Mucosa of descending colon (tissue), 3 donors: ENCODE measurements at regions not wholly inside any gene's neighbourhood (a gene's known extent, or its start where the extent isn't known, plus 50 kb on each side); places are given as distances from the start of the nearest gene placed in this dataset.

ENCODE experiments used
- ATAC-seq: fragments of 200-7000 bp; cut with Tn5 transposase; one replicate; pipeline ENCODE4 v1.9.1; 2020; ENCODE audit warnings: mild to moderate bottlenecking, moderate library complexity
- DNase-seq, 3 donors: peaks; one replicate each; pipeline ENCODE4 v3.0.0-alpha.2; 2020
- H3K36me3 ChIP-seq: fragments of 200-600 bp; one replicate; pipeline ENCODE4 v1.8.0; 2021; ENCODE audit warnings: low read depth, mild to moderate bottlenecking
- H3K4me1 ChIP-seq: fragments of 200-600 bp; one replicate; pipeline ENCODE4 v1.8.0; 2021; ENCODE audit warnings: low read depth, mild to moderate bottlenecking
- H3K4me3 ChIP-seq: fragments of 200-600 bp; one replicate; pipeline ENCODE4 v1.8.0; 2021; ENCODE audit warnings: mild to moderate bottlenecking
- H3K9me3 ChIP-seq: fragments of 200-600 bp; one replicate; pipeline ENCODE4 v1.8.0; 2021; ENCODE audit warnings: mild to moderate bottlenecking
- intact Hi-C, 2 donors: fragments of 100-400 bp; cut with DNase I in 1 of 2; cut with micrococcal nuclease in 1 of 2; formaldehyde crosslinking; loops; one replicate each; pipeline versions ENCODE4 v1.11.0 to v1.11.1; 2022; cut with DNase I, micrococcal nuclease
- TF ChIP-seq, protein P1 (sequence below): fragments of 200-600 bp; IDR thresholded peaks from one replicate; pipeline ENCODE4 v1.8.0; 2022; ENCODE audit warnings: antibody characterized with exemption, mild to moderate bottlenecking
- donor health status: DM: no; HTN: no; CAD: no; lungs with moderate emphysema.
- donor health status: DM: no; HTN: no; CAD: no.
- donor health status: DM: no; HTN: yes; CAD: no.

DNA sequence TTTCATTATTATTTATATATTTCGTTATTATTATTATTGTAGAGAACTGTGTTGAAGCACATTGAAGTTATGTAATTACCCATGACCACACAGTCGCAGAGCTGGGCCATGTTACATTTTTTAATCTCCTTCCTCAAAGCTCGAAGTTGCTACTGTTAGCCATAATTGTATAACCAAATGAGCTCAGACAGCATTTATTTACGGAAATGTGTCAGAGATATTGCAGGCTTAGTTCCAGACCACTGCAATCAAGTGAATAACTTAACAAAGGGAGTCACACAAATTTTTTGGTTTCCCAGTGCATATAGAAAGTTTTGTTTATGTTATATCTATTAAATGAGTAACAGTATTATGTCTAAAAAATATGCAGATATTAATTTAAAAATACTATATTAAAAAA is 147.1 kb upstream of the SLITRK1 start:
- intact Hi-C loops, result no loop called here
- Histone ChIP-seq H3K4me3 (no peak overlapping the region), H3K9me3 (peaks cover 48% of the 10 kb centered on the region), H3K36me3 (no peaks in the 10 kb centered on the region), H3K4me1 (no peaks in the 10 kb centered on the region)
- ATAC-seq (no peak), DNase-seq (no peak)
- TF ChIP-seq, protein P1, sequence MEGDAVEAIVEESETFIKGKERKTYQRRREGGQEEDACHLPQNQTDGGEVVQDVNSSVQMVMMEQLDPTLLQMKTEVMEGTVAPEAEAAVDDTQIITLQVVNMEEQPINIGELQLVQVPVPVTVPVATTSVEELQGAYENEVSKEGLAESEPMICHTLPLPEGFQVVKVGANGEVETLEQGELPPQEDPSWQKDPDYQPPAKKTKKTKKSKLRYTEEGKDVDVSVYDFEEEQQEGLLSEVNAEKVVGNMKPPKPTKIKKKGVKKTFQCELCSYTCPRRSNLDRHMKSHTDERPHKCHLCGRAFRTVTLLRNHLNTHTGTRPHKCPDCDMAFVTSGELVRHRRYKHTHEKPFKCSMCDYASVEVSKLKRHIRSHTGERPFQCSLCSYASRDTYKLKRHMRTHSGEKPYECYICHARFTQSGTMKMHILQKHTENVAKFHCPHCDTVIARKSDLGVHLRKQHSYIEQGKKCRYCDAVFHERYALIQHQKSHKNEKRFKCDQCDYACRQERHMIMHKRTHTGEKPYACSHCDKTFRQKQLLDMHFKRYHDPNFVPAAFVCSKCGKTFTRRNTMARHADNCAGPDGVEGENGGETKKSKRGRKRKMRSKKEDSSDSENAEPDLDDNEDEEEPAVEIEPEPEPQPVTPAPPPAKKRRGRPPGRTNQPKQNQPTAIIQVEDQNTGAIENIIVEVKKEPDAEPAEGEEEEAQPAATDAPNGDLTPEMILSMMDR, result no peak

- Histone ChIP-seq H3K9me3 (peaks cover 41% of the 10 kb centered on the region), H3K4me3 (no peak overlapping the region), H3K4me1 (no peaks in the 10 kb centered on the region), H3K36me3 (no peaks in the 10 kb centered on the region)
- DNase-seq, result no peak
- ATAC-seq, result no peak
- TF ChIP-seq, protein P1, result no peak
- intact Hi-C loops, result no loop called here
Measured at GRCh38 chr13:84025824-84026223, 143.6 kb upstream of the SLITRK1 start.

GRCh38 chr13:83996415-83996814 is 114.1 kb upstream of the SLITRK1 start:
- intact Hi-C loops, result no loop called here
- ATAC-seq (no peak), DNase-seq (no peak)
- TF ChIP-seq, protein P1, result no peak
- Histone ChIP-seq H3K4me1 (no peaks in the 10 kb centered on the region), H3K36me3 (no peaks in the 10 kb centered on the region), H3K4me3 (no peak overlapping the region), H3K9me3 (peaks cover 43% of the 10 kb centered on the region)

DNA sequence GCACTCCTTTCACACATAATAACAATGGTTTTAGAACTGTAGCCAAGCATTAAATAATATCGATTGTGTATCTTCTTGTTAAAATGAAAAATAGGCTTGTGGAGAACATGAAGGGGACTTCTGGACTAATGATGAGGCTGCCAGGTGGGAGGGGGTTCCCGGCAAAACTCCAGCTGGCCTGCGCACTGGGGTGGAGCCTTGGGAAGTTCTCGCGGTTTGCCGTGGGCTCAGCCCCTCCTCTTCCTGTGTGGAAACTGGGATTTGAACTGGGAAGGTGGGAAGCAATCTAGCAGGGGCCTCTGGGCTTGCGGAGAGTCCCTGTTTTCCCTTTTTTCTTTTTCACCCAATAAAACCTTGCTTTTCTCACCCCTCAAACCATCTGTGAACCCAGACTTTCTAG is 113.7 kb upstream of the SLITRK1 start:
- Histone ChIP-seq H3K9me3 (peaks cover 41% of the 10 kb centered on the region), H3K4me3 (no peak overlapping the region), H3K36me3 (no peaks in the 10 kb centered on the region), H3K4me1 (no peaks in the 10 kb centered on the region)
- ATAC-seq (no peak), DNase-seq (no peak)
- intact Hi-C loops, result no loop called here
- TF ChIP-seq, protein P1, result no peak

DNA sequence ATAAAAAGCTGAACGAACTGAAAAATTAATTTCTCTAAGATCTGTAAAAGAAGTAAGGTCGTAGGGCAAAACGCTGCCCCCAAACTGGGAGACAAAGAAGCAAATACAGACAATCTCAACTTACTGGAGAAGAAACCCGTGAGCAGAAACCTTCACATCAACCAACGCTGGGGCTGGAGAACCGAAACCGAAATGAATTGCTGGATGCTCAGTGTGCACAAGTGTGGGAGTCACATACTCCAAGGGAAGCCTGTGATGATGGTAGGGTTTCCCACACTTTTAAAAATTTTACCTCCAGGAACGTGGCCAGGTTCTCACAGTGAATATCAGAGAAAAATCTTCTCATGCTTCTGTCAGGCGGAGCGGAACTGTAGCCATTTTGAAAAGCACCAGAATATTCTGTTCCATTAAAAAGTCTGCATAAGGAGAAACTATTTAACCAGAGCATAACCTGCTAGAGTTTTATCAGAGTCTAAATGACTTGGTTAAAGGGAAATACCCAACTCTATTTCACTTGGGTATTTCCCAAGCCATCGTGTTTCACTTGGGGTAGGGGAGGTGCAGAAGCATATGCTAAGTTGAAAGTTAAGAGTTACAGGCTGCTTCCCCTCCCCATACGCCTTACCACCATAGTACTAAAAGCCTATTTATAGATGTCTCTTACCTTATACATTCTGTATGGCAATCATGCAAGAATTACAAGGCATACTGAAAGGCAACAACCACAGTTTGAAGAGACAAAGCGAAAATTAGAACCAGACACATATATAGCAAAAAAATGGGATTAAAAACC is 110.5 kb upstream of the SLITRK1 start:
- H3K36me3 ChIP-seq, result no peaks in the 10 kb centered on the region
- ATAC-seq (no peak), DNase-seq (no peak)
- no peaks in the 10 kb centered on the region for H3K4me1 ChIP-seq
- TF ChIP-seq, protein P1, result no peak
- H3K4me3 ChIP-seq, result no peak overlapping the region
- H3K9me3 ChIP-seq, result peaks cover 23% of the 10 kb centered on the region
- intact Hi-C loops, result no loop called here
